ENCODE measurements at regions not wholly inside any gene's neighbourhood (a gene's known extent, or its start where the extent isn't known, plus 50 kb on each side); places are given as distances from the start of the nearest gene placed in this dataset.
A peak's percentile ranks its signal among the peaks of the same experiment; 100 is the strongest.

GRCh38 chr3:116848248-116848829 is 138.8 kb downstream of the TUSC7 start:
- DNase-seq = no peak

- DNase-seq = no peak
Observed at GRCh38 chr3:116849261-116849688, 139.7 kb downstream of the TUSC7 start.

GRCh38 chr3:116852803-116853202 is 143.2 kb downstream of the TUSC7 start:
- DNase-seq = no peak

- no peak for DNase-seq
Observed at GRCh38 chr3:116863270-116863770, 153.7 kb downstream of the TUSC7 start.

- DNase-seq = peak; percentile 62
Observed at GRCh38 chr3:116863822-116864589, 154.4 kb downstream of the TUSC7 start.

- DNase-seq = no peak
Observed at GRCh38 chr3:116864590-116864927, 155.0 kb downstream of the TUSC7 start.

- DNase-seq = no peak
Observed at GRCh38 chr3:116870379-116870778, 160.8 kb downstream of the TUSC7 start.

- no peak for DNase-seq
Observed at GRCh38 chr3:116871905-116872304, 162.3 kb downstream of the TUSC7 start.

GRCh38 chr3:116872688-116873087 is 163.1 kb downstream of the TUSC7 start:
- no peak for DNase-seq

GRCh38 chr3:116873142-116873541 is 163.6 kb downstream of the TUSC7 start:
- no peak for DNase-seq

- no peak for DNase-seq
Observed at GRCh38 chr3:116877968-116878367, 168.4 kb downstream of the TUSC7 start.

GRCh38 chr3:116886202-116886893 is 176.8 kb downstream of the TUSC7 start:
- DNase-seq = no peak

GRCh38 chr3:116896116-116896515 is 186.5 kb downstream of the TUSC7 start:
- no peak for DNase-seq

GRCh38 chr3:116897382-116897781 is 187.8 kb downstream of the TUSC7 start:
- DNase-seq = no peak

- DNase-seq = no peak
Observed at GRCh38 chr3:116899253-116899652, 189.7 kb downstream of the TUSC7 start.

GRCh38 chr3:116905334-116905733 is 195.8 kb downstream of the TUSC7 start:
- DNase-seq = no peak

GRCh38 chr3:116905794-116906193 is 196.2 kb downstream of the TUSC7 start:
- DNase-seq = no peak

- DNase-seq = no peak
Observed at GRCh38 chr3:116912116-116912515, 202.5 kb downstream of the TUSC7 start.

- DNase-seq = no peak
Observed at GRCh38 chr3:116914004-116914403, 204.4 kb downstream of the TUSC7 start.

GRCh38 chr3:116916836-116917235 is 207.3 kb downstream of the TUSC7 start:
- no peak for DNase-seq

GRCh38 chr3:116920826-116921610 is 211.4 kb downstream of the TUSC7 start:
- DNase-seq = no peak

- no peak for DNase-seq
Observed at GRCh38 chr3:116927918-116928317, 218.3 kb downstream of the TUSC7 start.

All from muscle of arm (tissue), 1 donor.